Endothelial cell of hepatic sinusoid (primary cell): ENCODE measurements at regions not wholly inside any gene's neighbourhood (a gene's known extent, or its start where the extent isn't known, plus 50 kb on each side); places are given as distances from the start of the nearest gene placed in this dataset.
"Not testable (repeated sequence)": the region's sequence is repeated elsewhere in the genome, so short reads cannot be mapped to it uniquely, and the experiment has no call there.

Experiments used
- in situ Hi-C: cut with HindIII; loops from 2 replicates; pipeline ENCODE4 v1.10.0; 2017; ENCODE audit warnings: low sequenced_read_pairs

GRCh38 chr7:46294381-46294780, 373.3 kb upstream of the IGFBP3 start:
- in situ Hi-C loops = no loop called here

GRCh38 chr7:46292741-46293140, 371.7 kb upstream of the IGFBP3 start:
- in situ Hi-C loops = no loop called here

GRCh38 chr7:46291601-46292150, 370.6 kb upstream of the IGFBP3 start:
- in situ Hi-C loops = no loop called here

- in situ Hi-C loops = no loop called here
These were observed 370.0 kb upstream of the IGFBP3 start for GRCh38 chr7:46291050-46291438.

- in situ Hi-C loops = no loop called here
These were observed 369.4 kb upstream of the IGFBP3 start for GRCh38 chr7:46290374-46291049.

GRCh38 chr7:46288861-46289260, 367.8 kb upstream of the IGFBP3 start:
- in situ Hi-C loops = no loop called here

GRCh38 chr7:46288010-46288409, 366.9 kb upstream of the IGFBP3 start:
- in situ Hi-C loops = no loop called here

- in situ Hi-C loops = no loop called here
These were observed 365.9 kb upstream of the IGFBP3 start for GRCh38 chr7:46286957-46287356.

- in situ Hi-C loops = no loop called here
These were observed 365.3 kb upstream of the IGFBP3 start for GRCh38 chr7:46286356-46286755.

GRCh38 chr7:46285878-46286277, 364.8 kb upstream of the IGFBP3 start:
- in situ Hi-C loops = no loop called here

GRCh38 chr7:46283852-46284251, 362.8 kb upstream of the IGFBP3 start:
- in situ Hi-C loops = loop anchor here (5.0 kb wide), 1 partner anchor 73 kb away; no protein-coding TSS in a partner anchor

GRCh38 chr7:46282155-46282554, 361.1 kb upstream of the IGFBP3 start:
- in situ Hi-C loops = loop anchor here (5.0 kb wide), 1 partner anchor 75 kb away; no protein-coding TSS in a partner anchor

- in situ Hi-C loops = loop anchor here (5.0 kb wide), 1 partner anchor 76 kb away; no protein-coding TSS in a partner anchor
These were observed 360.0 kb upstream of the IGFBP3 start for GRCh38 chr7:46281071-46281470.

- in situ Hi-C loops = no loop called here
These were observed 358.2 kb upstream of the IGFBP3 start for GRCh38 chr7:46279290-46279689.

GRCh38 chr7:46264646-46265045, 343.6 kb upstream of the IGFBP3 start:
- in situ Hi-C loops = no loop called here

- in situ Hi-C loops = not testable (repeated sequence)
These were observed 340.6 kb upstream of the IGFBP3 start for GRCh38 chr7:46261638-46262037.

- in situ Hi-C loops = no loop called here
These were observed 338.9 kb upstream of the IGFBP3 start for GRCh38 chr7:46259947-46260346.

GRCh38 chr7:46257761-46258448, 336.8 kb upstream of the IGFBP3 start:
- in situ Hi-C loops = no loop called here

- in situ Hi-C loops = no loop called here
These were observed 336.0 kb upstream of the IGFBP3 start for GRCh38 chr7:46256870-46257661.

GRCh38 chr7:46253520-46253919, 332.4 kb upstream of the IGFBP3 start:
- in situ Hi-C loops = no loop called here

- in situ Hi-C loops = no loop called here
These were observed 326.6 kb upstream of the IGFBP3 start for GRCh38 chr7:46247664-46248063.
